HEK293 (cell line): ENCODE measurements at regions not wholly inside any gene's neighbourhood (a gene's known extent, or its start where the extent isn't known, plus 50 kb on each side); places are given as distances from the start of the nearest gene placed in this dataset.

Experiments used
- CTCF ChIA-PET: fragments of 350-600 bp; formaldehyde crosslinking; extraction: SDS; loops from one replicate; lab custom pipeline; 2021; ENCODE audit warnings: antibody characterized with exemption; lab: Yijun Ruan, JAX
- POLR2A ChIA-PET: fragments of 300-600 bp; formaldehyde crosslinking; extraction: SDS; loops from one replicate; lab custom pipeline; 2020; ENCODE audit warnings: antibody characterized with exemption, inconsistent platforms; lab: Yijun Ruan, JAX
- H3K27ac ChIP-seq: fragments of 200-500 bp; sonication (Bioruptor generic); 2 replicates; pipeline ENCODE4 v1.5.1; 2014; ENCODE audit warnings: low read depth, low read length, control low read depth, inconsistent platforms; ENCODE audit errors: extremely low read depth
- H3K36me3 ChIP-seq, 2 experiments: fragments of 200-500 bp in 1 of 2; sonication (Bioruptor generic) in 1 of 2; 1 replicate in 1 of 2; 2 replicates in 1 of 2; pipeline ENCODE4 v1.5.1; 2014 to 2017; ENCODE audit warnings: inconsistent platforms in 2 of 2, low read length in 2 of 2; ENCODE audit not compliant: control insufficient read depth in 2 of 2, insufficient read depth in 1 of 2
- H3K4me1 ChIP-seq: fragments of 200-500 bp; sonication (Bioruptor generic); 2 replicates; pipeline ENCODE4 v1.5.1; 2014; ENCODE audit warnings: mild to moderate bottlenecking, low read length, inconsistent platforms; ENCODE audit not compliant: control insufficient read depth, insufficient read depth
- H3K4me3 ChIP-seq: 2 replicates; pipeline ENCODE4 v1.5.1; 2011; ENCODE audit warnings: low read depth, mild to moderate bottlenecking, control low read depth, low read length, moderate library complexity
- H3K9me3 ChIP-seq: fragments of 200-500 bp; sonication (Bioruptor generic); 2 replicates; pipeline ENCODE4 v1.5.1; 2014; ENCODE audit warnings: low read depth, low read length, inconsistent platforms; ENCODE audit not compliant: control insufficient read depth, insufficient read depth
- HOXD13 ChIP-seq: sonication (generic); formaldehyde crosslinking; IDR thresholded peaks from 2 replicates; pipeline ENCODE4 v1.8.0; 2022; ENCODE audit warnings: missing genetic modification reagents, borderline replicate concordance
- SALL2 ChIP-seq: fragments of 450-650 bp; formaldehyde crosslinking; IDR thresholded peaks from 2 replicates; pipeline ENCODE4 v1.5.0; 2017; ENCODE audit warnings: missing biosample characterization, mild to moderate bottlenecking, missing genetic modification characterization, borderline replicate concordance
- TCF7L2 ChIP-seq: IDR thresholded peaks from 2 replicates; pipeline ENCODE4 v1.6.1; 2011; ENCODE audit warnings: low read depth, mild to moderate bottlenecking, inconsistent platforms, low read length, moderate library complexity, borderline replicate concordance
- ZFP41 ChIP-seq: fragments of 450-650 bp; formaldehyde crosslinking; IDR thresholded peaks from 2 replicates; pipeline ENCODE4 v1.5.1; 2016; ENCODE audit warnings: missing biosample characterization, missing genetic modification characterization, borderline replicate concordance
- ZNF121 ChIP-seq: fragments of 450-650 bp; formaldehyde crosslinking; IDR thresholded peaks from 2 replicates; pipeline ENCODE4 v1.5.1; 2016; ENCODE audit warnings: missing biosample characterization, missing genetic modification characterization
- ZNF133 ChIP-seq: fragments of 450-650 bp; formaldehyde crosslinking; IDR thresholded peaks from 2 replicates; pipeline ENCODE4 v1.5.1; 2016; ENCODE audit warnings: missing biosample characterization, missing genetic modification characterization
- ZNF157 ChIP-seq: fragments of 450-650 bp; formaldehyde crosslinking; IDR thresholded peaks from 2 replicates; pipeline ENCODE4 v1.5.1; 2016; ENCODE audit warnings: missing biosample characterization, missing genetic modification characterization
- ZNF16 ChIP-seq: fragments of 450-650 bp; formaldehyde crosslinking; IDR thresholded peaks from 2 replicates; pipeline ENCODE4 v1.5.1; 2016; ENCODE audit warnings: low read depth, missing biosample characterization, missing genetic modification characterization
- ZNF2 ChIP-seq: fragments of 450-650 bp; formaldehyde crosslinking; IDR thresholded peaks from 2 replicates; pipeline ENCODE4 v1.5.1; 2016; ENCODE audit warnings: missing biosample characterization, missing genetic modification characterization
- ZNF274 ChIP-seq, 2 experiments: fragments of 200-500 bp in 1 of 2; fragments of 450-650 bp in 1 of 2; sonication (Bioruptor generic) in 1 of 2; formaldehyde crosslinking in 1 of 2; IDR thresholded peaks; 2 replicates each; pipeline versions ENCODE4 v1.5.1 to v1.6.1; 2014 to 2016; ENCODE audit warnings: borderline replicate concordance in 1 of 2, inconsistent platforms in 1 of 2, low read length in 1 of 2, missing biosample characterization in 1 of 2, missing genetic modification characterization in 1 of 2
- ZNF571 ChIP-seq: fragments of 450-650 bp; formaldehyde crosslinking; IDR thresholded peaks from 2 replicates; pipeline ENCODE4 v1.5.0; 2017; ENCODE audit warnings: missing biosample characterization, missing genetic modification characterization
- ZNF639 ChIP-seq: fragments of 450-650 bp; formaldehyde crosslinking; IDR thresholded peaks from 2 replicates; pipeline ENCODE4 v1.5.1; 2016; ENCODE audit warnings: missing biosample characterization, missing genetic modification characterization
- ZNF704 ChIP-seq: fragments of 450-650 bp; formaldehyde crosslinking; IDR thresholded peaks from 2 replicates; pipeline ENCODE4 v1.5.1; 2016; ENCODE audit warnings: missing biosample characterization, missing genetic modification characterization
- ZNF830 ChIP-seq: fragments of 450-650 bp; IDR thresholded peaks from 2 replicates; pipeline ENCODE4 v1.5.0; 2018; ENCODE audit warnings: missing biosample characterization, missing genetic modification characterization, low read depth, mild to moderate bottlenecking, moderate library complexity
- ZSCAN23 ChIP-seq: fragments of 450-650 bp; formaldehyde crosslinking; IDR thresholded peaks from 2 replicates; pipeline ENCODE4 v1.5.1; 2016; ENCODE audit warnings: missing biosample characterization, missing genetic modification characterization
- TF ChIP-seq, protein P1 (sequence below): fragments of 450-650 bp; formaldehyde crosslinking; IDR thresholded peaks from 2 replicates; pipeline ENCODE4 v1.5.1; 2016; ENCODE audit warnings: missing biosample characterization, missing genetic modification characterization, borderline replicate concordance
- TF ChIP-seq, protein P2 (sequence below): fragments of 450-650 bp; formaldehyde crosslinking; IDR thresholded peaks from 2 replicates; pipeline ENCODE4; 2016; ENCODE audit warnings: missing biosample characterization, missing genetic modification characterization
- TF ChIP-seq, protein P3 (sequence below): fragments of 450-650 bp; formaldehyde crosslinking; IDR thresholded peaks from 2 replicates; pipeline ENCODE4 v1.5.1; 2016; ENCODE audit warnings: missing biosample characterization, missing genetic modification characterization

- H3K36me3 ChIP-seq, result no peaks in the 10 kb centered on the region
- no peaks in the 10 kb centered on the region for H3K4me1 ChIP-seq
- no peak for TF ChIP-seq ZFP41 (tag by site-specific recombination)
- TF ChIP-seq, protein P1, sequence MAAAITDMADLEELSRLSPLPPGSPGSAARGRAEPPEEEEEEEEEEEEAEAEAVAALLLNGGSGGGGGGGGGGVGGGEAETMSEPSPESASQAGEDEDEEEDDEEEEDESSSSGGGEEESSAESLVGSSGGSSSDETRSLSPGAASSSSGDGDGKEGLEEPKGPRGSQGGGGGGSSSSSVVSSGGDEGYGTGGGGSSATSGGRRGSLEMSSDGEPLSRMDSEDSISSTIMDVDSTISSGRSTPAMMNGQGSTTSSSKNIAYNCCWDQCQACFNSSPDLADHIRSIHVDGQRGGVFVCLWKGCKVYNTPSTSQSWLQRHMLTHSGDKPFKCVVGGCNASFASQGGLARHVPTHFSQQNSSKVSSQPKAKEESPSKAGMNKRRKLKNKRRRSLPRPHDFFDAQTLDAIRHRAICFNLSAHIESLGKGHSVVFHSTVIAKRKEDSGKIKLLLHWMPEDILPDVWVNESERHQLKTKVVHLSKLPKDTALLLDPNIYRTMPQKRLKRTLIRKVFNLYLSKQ (tag by site-specific recombination), result no peak
- TF ChIP-seq ZNF157 (tag by site-specific recombination), result no peak
- no peak for TF ChIP-seq ZNF16 (tag by site-specific recombination)
- no peak for TF ChIP-seq ZNF571
- TF ChIP-seq ZNF133 (tag by site-specific recombination), result no peak
- no peak for TF ChIP-seq ZNF704 (tag by site-specific recombination)
- no peak for TF ChIP-seq ZSCAN23 (tag by site-specific recombination)
- no peak for TF ChIP-seq SALL2
- no peak for TF ChIP-seq ZNF274 (IDR thresholded peaks at IDR 0.05; ENCODE audit: low read length)
- no peak for TF ChIP-seq ZNF274 (tag by site-specific recombination; IDR thresholded peaks at IDR 0.05; ENCODE audit: borderline replicate concordance)
- no peak for TF ChIP-seq TCF7L2
- TF ChIP-seq ZNF830 (tag by site-specific recombination), result no peak
- no peak for TF ChIP-seq ZNF639 (tag by site-specific recombination)
- POLR2A ChIA-PET, result interaction anchor here (0.6 kb wide), 1 partner anchor 87 kb away, joined by 7 read pairs; no protein-coding TSS in a partner anchor
- H3K4me3 ChIP-seq, result no peak overlapping the region
- CTCF ChIA-PET, result no interaction called here
- no peaks in the 10 kb centered on the region for H3K9me3 ChIP-seq
- no peak overlapping the region for H3K27ac ChIP-seq
These were observed 737.9 kb upstream of the SALL3 start for GRCh38 chr18:78241535-78242253.

DNA sequence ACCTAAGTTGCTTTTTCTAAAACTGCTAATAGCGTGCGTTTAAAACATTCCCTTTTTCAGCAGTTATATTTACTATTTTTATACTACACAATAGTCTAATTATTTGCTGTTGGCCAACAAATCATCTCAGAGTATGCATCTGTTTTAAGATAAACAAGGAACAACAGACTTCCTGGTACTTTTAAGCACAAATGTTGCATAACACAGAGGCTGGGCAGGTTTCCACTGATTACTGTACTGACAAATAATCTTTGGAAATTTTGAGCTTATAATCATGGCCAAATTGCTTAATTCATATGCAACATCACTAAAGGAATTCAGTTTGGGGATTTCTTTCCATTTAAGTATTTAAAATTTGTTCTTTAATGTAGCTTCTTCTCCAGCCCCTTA is 737.4 kb upstream of the SALL3 start:
- ChIA-PET POLR2A (no interaction called here), CTCF (interaction anchor here (0.7 kb wide), 1 partner anchor 43 kb away, joined by 6 read pairs; no protein-coding TSS in a partner anchor)
- Histone ChIP-seq H3K4me1 (no peaks in the 10 kb centered on the region), H3K36me3 (no peaks in the 10 kb centered on the region), H3K4me3 (no peak overlapping the region), H3K27ac (no peak overlapping the region), H3K9me3 (no peaks in the 10 kb centered on the region)
- TF ChIP-seq ZNF2, result no peak
- TF ChIP-seq HOXD13 (CRISPR knock-in tag), result no peak
- TF ChIP-seq, protein P2, sequence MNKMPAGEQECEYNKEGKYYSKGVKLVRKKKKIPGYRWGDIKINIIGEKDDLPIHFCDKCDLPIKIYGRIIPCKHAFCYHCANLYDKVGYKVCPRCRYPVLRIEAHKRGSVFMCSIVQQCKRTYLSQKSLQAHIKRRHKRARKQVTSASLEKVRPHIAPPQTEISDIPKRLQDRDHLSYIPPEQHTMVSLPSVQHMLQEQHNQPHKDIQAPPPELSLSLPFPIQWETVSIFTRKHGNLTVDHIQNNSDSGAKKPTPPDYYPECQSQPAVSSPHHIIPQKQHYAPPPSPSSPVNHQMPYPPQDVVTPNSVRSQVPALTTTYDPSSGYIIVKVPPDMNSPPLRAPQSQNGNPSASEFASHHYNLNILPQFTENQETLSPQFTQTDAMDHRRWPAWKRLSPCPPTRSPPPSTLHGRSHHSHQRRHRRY (tag by site-specific recombination), result no peak
- TF ChIP-seq ZFP41 (tag by site-specific recombination), result no peak
- TF ChIP-seq, protein P3, sequence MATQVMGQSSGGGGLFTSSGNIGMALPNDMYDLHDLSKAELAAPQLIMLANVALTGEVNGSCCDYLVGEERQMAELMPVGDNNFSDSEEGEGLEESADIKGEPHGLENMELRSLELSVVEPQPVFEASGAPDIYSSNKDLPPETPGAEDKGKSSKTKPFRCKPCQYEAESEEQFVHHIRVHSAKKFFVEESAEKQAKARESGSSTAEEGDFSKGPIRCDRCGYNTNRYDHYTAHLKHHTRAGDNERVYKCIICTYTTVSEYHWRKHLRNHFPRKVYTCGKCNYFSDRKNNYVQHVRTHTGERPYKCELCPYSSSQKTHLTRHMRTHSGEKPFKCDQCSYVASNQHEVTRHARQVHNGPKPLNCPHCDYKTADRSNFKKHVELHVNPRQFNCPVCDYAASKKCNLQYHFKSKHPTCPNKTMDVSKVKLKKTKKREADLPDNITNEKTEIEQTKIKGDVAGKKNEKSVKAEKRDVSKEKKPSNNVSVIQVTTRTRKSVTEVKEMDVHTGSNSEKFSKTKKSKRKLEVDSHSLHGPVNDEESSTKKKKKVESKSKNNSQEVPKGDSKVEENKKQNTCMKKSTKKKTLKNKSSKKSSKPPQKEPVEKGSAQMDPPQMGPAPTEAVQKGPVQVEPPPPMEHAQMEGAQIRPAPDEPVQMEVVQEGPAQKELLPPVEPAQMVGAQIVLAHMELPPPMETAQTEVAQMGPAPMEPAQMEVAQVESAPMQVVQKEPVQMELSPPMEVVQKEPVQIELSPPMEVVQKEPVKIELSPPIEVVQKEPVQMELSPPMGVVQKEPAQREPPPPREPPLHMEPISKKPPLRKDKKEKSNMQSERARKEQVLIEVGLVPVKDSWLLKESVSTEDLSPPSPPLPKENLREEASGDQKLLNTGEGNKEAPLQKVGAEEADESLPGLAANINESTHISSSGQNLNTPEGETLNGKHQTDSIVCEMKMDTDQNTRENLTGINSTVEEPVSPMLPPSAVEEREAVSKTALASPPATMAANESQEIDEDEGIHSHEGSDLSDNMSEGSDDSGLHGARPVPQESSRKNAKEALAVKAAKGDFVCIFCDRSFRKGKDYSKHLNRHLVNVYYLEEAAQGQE (tag by site-specific recombination), result no peak
- TF ChIP-seq ZNF121 (tag by site-specific recombination), result no peak
